H1 (cell line): ENCODE measurements at regions not wholly inside any gene's neighbourhood (a gene's known extent, or its start where the extent isn't known, plus 50 kb on each side); places are given as distances from the start of the nearest gene placed in this dataset.

Experiments used
- CTCF ChIA-PET: fragments of 300-600 bp; sonication (Branson Sonifier 250); formaldehyde crosslinking; loops from one replicate; lab custom pipeline; 2021; ENCODE audit not compliant: partially characterized antibody; lab: Charles Lee
- POLR2A ChIA-PET: fragments of 300-600 bp; sonication (Branson Sonifier 250); formaldehyde crosslinking; loops from one replicate; lab custom pipeline; 2021; ENCODE audit warnings: inconsistent platforms; ENCODE audit not compliant: partially characterized antibody; lab: Charles Lee
- DNase-seq, 2 experiments: peaks; one replicate each; pipeline versions ENCODE4 v3.0.0 to v3.0.0-alpha.2; 2010 to 2022; ENCODE audit warnings: low spot score in 2 of 2, low read depth in 1 of 2, mixed read lengths in 1 of 2
- FAIRE-seq: peaks from 2 replicates; lab custom pipeline; 2011; peaks lifted over from hg19 to GRCh38; lab: Jason Lieb, UNC
- H2AFZ ChIP-seq: 2 replicates; pipeline ENCODE4 v1.8.1; 2012; ENCODE audit warnings: low read length, inconsistent platforms
- H2AK5ac ChIP-seq: 2 replicates; pipeline ENCODE4 v1.6.1; 2013; ENCODE audit warnings: low read depth, low read length
- H2BK120ac ChIP-seq: replicated peaks from 2 replicates; pipeline ENCODE3; 2013; ENCODE audit warnings: low read depth, low read length, inconsistent platforms
- H2BK12ac ChIP-seq: 2 replicates; pipeline ENCODE4 v1.6.1; 2013; ENCODE audit warnings: low read depth, low read length
- H2BK15ac ChIP-seq: 2 replicates; pipeline ENCODE4 v1.6.1; 2013; ENCODE audit warnings: low read length
- H2BK20ac ChIP-seq: 2 replicates; pipeline ENCODE4 v1.6.1; 2013; ENCODE audit warnings: low read length
- H2BK5ac ChIP-seq: 2 replicates; pipeline ENCODE4 v1.6.1; 2013; ENCODE audit warnings: low read depth, low read length
- H3K14ac ChIP-seq: 2 replicates; pipeline ENCODE4 v1.6.1; 2013; ENCODE audit warnings: inconsistent platforms; ENCODE audit not compliant: insufficient read length
- H3K18ac ChIP-seq: 2 replicates; pipeline ENCODE4 v1.6.1; 2013; ENCODE audit warnings: low read length; ENCODE audit errors: extremely low read depth
- H3K23ac ChIP-seq: 2 replicates; pipeline ENCODE4 v1.6.1; 2013; ENCODE audit warnings: inconsistent platforms; ENCODE audit not compliant: insufficient read length
- H3K23me2 ChIP-seq: 2 replicates; pipeline ENCODE4 v1.6.1; 2013; ENCODE audit warnings: low read depth, low read length
- H3K27ac ChIP-seq: 2 replicates; pipeline ENCODE4 v1.6.1; 2011; ENCODE audit warnings: low read depth, low read length, inconsistent platforms
- H3K27me3 ChIP-seq, 4 experiments: replicated peaks in 1 of 4; 1 replicate in 1 of 4; 2 replicates in 3 of 4; pipeline versions ENCODE4 v1.6.1 to v1.8.1; 2011 to 2013; ENCODE audit warnings: low read length in 3 of 4, mild to moderate bottlenecking in 3 of 4, inconsistent platforms in 2 of 4, mixed read lengths in 2 of 4, moderate library complexity in 1 of 4; ENCODE audit not compliant: control insufficient read depth in 3 of 4, insufficient read depth in 3 of 4; ENCODE audit errors: extremely low read depth in 1 of 4
- H3K36me3 ChIP-seq, 4 experiments: 2 replicates each; pipeline versions ENCODE4 v1.6.1 to v1.8.1; 2011 to 2013; ENCODE audit warnings: mild to moderate bottlenecking in 4 of 4, low read length in 3 of 4, moderate library complexity in 2 of 4, control low read depth in 1 of 4, inconsistent platforms in 1 of 4; ENCODE audit not compliant: insufficient read depth in 4 of 4, control insufficient read depth in 2 of 4
- H3K4ac ChIP-seq: replicated peaks from 2 replicates; pipeline ENCODE3; 2013; ENCODE audit warnings: low read length, low read depth, mixed read lengths, inconsistent platforms; ENCODE audit not compliant: insufficient read length
- H3K4me1 ChIP-seq, 4 experiments: replicated peaks in 1 of 4; 1 replicate in 1 of 4; 2 replicates in 3 of 4; pipeline versions ENCODE4 v1.6.1 to v1.8.1; 2011 to 2013; ENCODE audit warnings: low read length in 3 of 4, inconsistent platforms in 2 of 4, mixed read lengths in 1 of 4; ENCODE audit not compliant: insufficient read depth in 4 of 4, control insufficient read depth in 3 of 4
- H3K4me2 ChIP-seq, 2 experiments: 2 replicates each; pipeline versions ENCODE4 v1.6.1 to v1.8.1; 2011 to 2013; ENCODE audit warnings: low read depth in 2 of 2, low read length in 2 of 2, control low read depth in 1 of 2, inconsistent platforms in 1 of 2, mild to moderate bottlenecking in 1 of 2; ENCODE audit not compliant: insufficient read depth in 1 of 2
- H3K4me3 ChIP-seq, 4 experiments: fragments of 200-600, 300-600 bp in 1 of 4; sonication (generic), shearing (Covaris generic), sonication (Bioruptor Twin) in 1 of 4; 2 replicates each; pipeline versions ENCODE4 v1.5.1 to v1.8.1; 2011 to 2016; ENCODE audit warnings: low read length in 4 of 4, low read depth in 3 of 4, control low read depth in 2 of 4, inconsistent platforms in 2 of 4, mild to moderate bottlenecking in 2 of 4, mixed read lengths in 1 of 4, moderate library complexity in 1 of 4; ENCODE audit not compliant: insufficient read depth in 2 of 4; ENCODE audit errors: extremely low read depth in 1 of 4
- H3K56ac ChIP-seq: replicated peaks from 2 replicates; pipeline ENCODE3; 2013; ENCODE audit warnings: low read depth, mild to moderate bottlenecking, mixed read lengths, low read length, inconsistent platforms; ENCODE audit not compliant: insufficient read length
- H3K79me1 ChIP-seq: 2 replicates; pipeline ENCODE4 v1.6.1; 2013; ENCODE audit warnings: low read depth, low read length, control low read depth
- H3K79me2 ChIP-seq, 2 experiments: 2 replicates each; pipeline versions ENCODE4 v1.6.1 to v1.8.1; 2012 to 2013; ENCODE audit warnings: low read length in 2 of 2, mild to moderate bottlenecking in 2 of 2, inconsistent platforms in 1 of 2; ENCODE audit not compliant: insufficient read depth in 2 of 2, control insufficient read depth in 1 of 2
- H3K9ac ChIP-seq, 4 experiments: replicated peaks in 1 of 4; 1 replicate in 1 of 4; 2 replicates in 3 of 4; pipeline versions ENCODE4 v1.6.1 to v1.8.1; 2011 to 2013; ENCODE audit warnings: low read depth in 3 of 4, low read length in 3 of 4, control low read depth in 2 of 4, mild to moderate bottlenecking in 2 of 4, moderate library complexity in 2 of 4, inconsistent platforms in 1 of 4; ENCODE audit errors: extremely low read depth in 1 of 4
- H3K9me3 ChIP-seq, 2 experiments: 2 replicates each; pipeline versions ENCODE4 v1.6.1 to v1.8.1; 2012 to 2013; ENCODE audit warnings: mild to moderate bottlenecking in 2 of 2, moderate library complexity in 2 of 2, control low read depth in 1 of 2, inconsistent platforms in 1 of 2, low read depth in 1 of 2, low read length in 1 of 2, mixed read lengths in 1 of 2; ENCODE audit not compliant: insufficient read depth in 2 of 2
- H4K20me1 ChIP-seq, 2 experiments: replicated peaks in 1 of 2; 2 replicates each; pipeline versions ENCODE3 to v1.8.1; 2011 to 2013; ENCODE audit warnings: inconsistent platforms in 2 of 2, low read length in 2 of 2, mild to moderate bottlenecking in 1 of 2; ENCODE audit not compliant: insufficient read depth in 2 of 2, control insufficient read depth in 1 of 2
- H4K5ac ChIP-seq: 2 replicates; pipeline ENCODE4 v1.6.1; 2013; ENCODE audit warnings: low read length, low read depth, mixed read lengths, inconsistent platforms; ENCODE audit not compliant: insufficient read length
- H4K8ac ChIP-seq: 2 replicates; pipeline ENCODE4 v1.8.0; 2013; ENCODE audit warnings: mild to moderate bottlenecking, moderate library complexity, low read length, inconsistent platforms; ENCODE audit not compliant: insufficient read depth; ENCODE audit errors: extremely low read depth
- H4K91ac ChIP-seq: replicated peaks from 2 replicates; pipeline ENCODE3; 2013; ENCODE audit warnings: low read length, mixed read lengths, inconsistent platforms; ENCODE audit not compliant: insufficient read length
- BACH1 ChIP-seq: IDR thresholded peaks from 2 replicates; pipeline ENCODE4 v1.6.1; 2012; ENCODE audit warnings: low read length, improper control_type of control experiment
- EP300 ChIP-seq, 2 experiments: IDR thresholded peaks; 1 replicate in 1 of 2; 2 replicates in 1 of 2; pipeline ENCODE4 v1.6.1; 2011 to 2012; ENCODE audit warnings: low read depth in 2 of 2, low read length in 2 of 2, mild to moderate bottlenecking in 2 of 2, borderline replicate concordance in 1 of 2, inconsistent platforms in 1 of 2, moderate library complexity in 1 of 2
- EZH2 ChIP-seq: fragments of 200-600 bp; sonication (generic); IDR thresholded peaks from 2 replicates; pipeline ENCODE4 v1.7.1; 2012; ENCODE audit warnings: low read depth, mild to moderate bottlenecking, moderate library complexity, low read length, inconsistent platforms; ENCODE audit not compliant: severe bottlenecking
- GABPA ChIP-seq: IDR thresholded peaks from 2 replicates; pipeline ENCODE4 v1.6.1; 2011; ENCODE audit warnings: mild to moderate bottlenecking, low read length, moderate library complexity, borderline replicate concordance; ENCODE audit not compliant: insufficient read depth
- JUN ChIP-seq: IDR thresholded peaks from 2 replicates; pipeline ENCODE4 v1.6.1; 2011; ENCODE audit warnings: low read depth, mild to moderate bottlenecking, improper control_type of control experiment, low read length
- NANOG ChIP-seq: IDR thresholded peaks from 2 replicates; pipeline ENCODE4 v1.6.1; 2011; ENCODE audit warnings: low read length, low read depth, mild to moderate bottlenecking, inconsistent platforms; ENCODE audit not compliant: insufficient read depth, poor library complexity, severe bottlenecking
- NRF1 ChIP-seq: IDR thresholded peaks from 2 replicates; pipeline ENCODE4 v1.6.1; 2011; ENCODE audit warnings: mild to moderate bottlenecking, low read depth, low read length, improper control_type of control experiment
- RAD21 ChIP-seq, 2 experiments: IDR thresholded peaks in 1 of 2; conservative IDR thresholded peaks in 1 of 2; 2 replicates each; pipeline ENCODE4 v1.6.1; 2011; ENCODE audit warnings: low read depth in 2 of 2, low read length in 2 of 2, improper control_type of control experiment in 1 of 2, inconsistent platforms in 1 of 2, mild to moderate bottlenecking in 1 of 2, moderate library complexity in 1 of 2
- RFX5 ChIP-seq: IDR thresholded peaks from 2 replicates; pipeline ENCODE4 v1.6.1; 2011; ENCODE audit warnings: low read depth, low read length, improper control_type of control experiment, borderline replicate concordance
- TCF12 ChIP-seq: IDR thresholded peaks from 2 replicates; pipeline ENCODE4 v1.6.1; 2011; ENCODE audit warnings: low read depth, mild to moderate bottlenecking, low read length
- WGBS, 2 experiments: shearing (Covaris generic) in 1 of 2; methylation state at CpG; one replicate each; pipeline versions ENCODE4 v1.1.6 to v1.1.7; 2013 to 2015; ENCODE audit warnings: low lambda C conversion rate in 2 of 2, mixed read lengths in 2 of 2, inconsistent platforms in 1 of 2, low coverage in 1 of 2, missing lambda C conversion rate in 1 of 2; ENCODE audit not compliant: insufficient replicate concordance in 2 of 2, insufficient coverage in 1 of 2, insufficient read length in 1 of 2; ENCODE audit errors: extremely low coverage in 1 of 2, missing lambda C conversion rate in 1 of 2; 5-methylcytosine and 5-hydroxymethylcytosine counted together
- TF ChIP-seq, protein P1 (sequence below), 3 experiments: IDR thresholded peaks; 1 replicate in 2 of 3; 2 replicates in 1 of 3; pipeline versions ENCODE4 v1.5.1 to v1.6.1; 2011; ENCODE audit warnings: low read length in 3 of 3, mild to moderate bottlenecking in 3 of 3, inconsistent platforms in 2 of 3, low read depth in 1 of 3, moderate library complexity in 1 of 3; ENCODE audit not compliant: insufficient read depth in 1 of 3; ENCODE audit errors: control extremely low read depth in 1 of 3

DNA sequence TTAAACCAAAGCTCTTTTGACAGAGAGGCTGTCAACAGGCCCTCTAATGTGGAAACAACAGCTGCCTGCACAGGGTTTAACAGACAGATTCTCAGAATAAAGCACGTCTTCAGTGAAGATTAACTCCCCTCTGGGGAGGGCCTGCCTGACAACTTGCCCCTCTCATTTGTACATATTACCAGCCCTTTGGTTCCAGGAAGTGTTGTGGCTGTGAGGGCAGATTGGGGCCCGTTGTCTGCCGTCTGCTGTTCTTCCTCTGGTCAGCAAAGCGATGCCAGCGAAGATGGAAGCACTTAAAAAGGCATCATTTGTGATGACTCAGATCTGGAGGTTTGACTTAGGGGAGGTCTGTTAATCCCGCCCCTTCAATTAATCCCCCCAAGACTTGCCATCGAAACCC is 177.0 kb upstream of the IRX6 start:
- Histone ChIP-seq H4K5ac (no peak overlapping the region), H2BK20ac (no peak overlapping the region), H3K27me3 (no peaks in the 10 kb centered on the region), H3K36me3 (no peaks in the 10 kb centered on the region), H3K56ac (no peak overlapping the region), H3K4me2 (no peak overlapping the region), H3K79me2 (no peaks in the 10 kb centered on the region), H3K23ac (no peak overlapping the region), H3K23me2 (no peaks in the 10 kb centered on the region), H2BK120ac (no peak overlapping the region), H2BK12ac (no peak overlapping the region), H3K27ac (no peak overlapping the region), H2AK5ac (no peak overlapping the region), H3K18ac (no peak overlapping the region), H3K14ac (no peak overlapping the region), H4K20me1 (no peaks in the 10 kb centered on the region), H4K91ac (no peak overlapping the region), H3K9me3 (peaks cover 0 to 3% of the 10 kb centered on the region in 2 experiments; a peak in 1 of 4 replicates), H3K79me1 (no peaks in the 10 kb centered on the region), H2BK15ac (no peak overlapping the region), H2BK5ac (no peak overlapping the region), H3K4me3 (no peak overlapping the region), H2AFZ (no peak overlapping the region), H3K4ac (no peak overlapping the region), H3K4me1 (peaks cover 0 to 3% (median 2%) of the 10 kb centered on the region in 4 experiments; a peak in 2 of 7 replicates), H3K9ac (no peak overlapping the region), H4K8ac (no peak overlapping the region)
- FAIRE-seq: no peak
- CTCF ChIA-PET: interaction anchor here (1.0 to 1.3 kb wide), 3 partner anchors 9 to 124 kb away, joined by 3 read pairs; no protein-coding TSS in a partner anchor
- POLR2A ChIA-PET: no interaction called here
- WGBS, 2 experiments: 92% methylated on average over 7 of the region's 7 CpGs; no CpG with 5 or more reads in 1 of the 2 experiments
- no peak for DNase-seq
- TF ChIP-seq GABPA (no peak), EP300 (IDR thresholded peaks at IDR 0.05; ENCODE audit: borderline replicate concordance in 1 of 2, low read depth in 2 of 2, low read length in 2 of 2) (no peak), NANOG (no peak), NRF1 (no peak), RAD21 (IDR thresholded peaks at IDR 0.05 in 1 of 2, conservative IDR thresholded peaks at IDR 0.05 in 1 of 2; ENCODE audit: low read depth in 2 of 2, low read length in 2 of 2) (no peak), EZH2 (no peak), JUN (no peak), BACH1 (no peak), RFX5 (no peak), TCF12 (no peak)
- TF ChIP-seq, protein P1, sequence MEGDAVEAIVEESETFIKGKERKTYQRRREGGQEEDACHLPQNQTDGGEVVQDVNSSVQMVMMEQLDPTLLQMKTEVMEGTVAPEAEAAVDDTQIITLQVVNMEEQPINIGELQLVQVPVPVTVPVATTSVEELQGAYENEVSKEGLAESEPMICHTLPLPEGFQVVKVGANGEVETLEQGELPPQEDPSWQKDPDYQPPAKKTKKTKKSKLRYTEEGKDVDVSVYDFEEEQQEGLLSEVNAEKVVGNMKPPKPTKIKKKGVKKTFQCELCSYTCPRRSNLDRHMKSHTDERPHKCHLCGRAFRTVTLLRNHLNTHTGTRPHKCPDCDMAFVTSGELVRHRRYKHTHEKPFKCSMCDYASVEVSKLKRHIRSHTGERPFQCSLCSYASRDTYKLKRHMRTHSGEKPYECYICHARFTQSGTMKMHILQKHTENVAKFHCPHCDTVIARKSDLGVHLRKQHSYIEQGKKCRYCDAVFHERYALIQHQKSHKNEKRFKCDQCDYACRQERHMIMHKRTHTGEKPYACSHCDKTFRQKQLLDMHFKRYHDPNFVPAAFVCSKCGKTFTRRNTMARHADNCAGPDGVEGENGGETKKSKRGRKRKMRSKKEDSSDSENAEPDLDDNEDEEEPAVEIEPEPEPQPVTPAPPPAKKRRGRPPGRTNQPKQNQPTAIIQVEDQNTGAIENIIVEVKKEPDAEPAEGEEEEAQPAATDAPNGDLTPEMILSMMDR (IDR thresholded peaks at IDR 0.05; ENCODE audit: control extremely low read depth in 1 of 3, insufficient read depth in 1 of 3, low read depth in 1 of 3, low read length in 3 of 3): no peak
